ENCODE measurements at regions not wholly inside any gene's neighbourhood (a gene's known extent, or its start where the extent isn't known, plus 50 kb on each side); places are given as distances from the start of the nearest gene placed in this dataset.

DNA sequence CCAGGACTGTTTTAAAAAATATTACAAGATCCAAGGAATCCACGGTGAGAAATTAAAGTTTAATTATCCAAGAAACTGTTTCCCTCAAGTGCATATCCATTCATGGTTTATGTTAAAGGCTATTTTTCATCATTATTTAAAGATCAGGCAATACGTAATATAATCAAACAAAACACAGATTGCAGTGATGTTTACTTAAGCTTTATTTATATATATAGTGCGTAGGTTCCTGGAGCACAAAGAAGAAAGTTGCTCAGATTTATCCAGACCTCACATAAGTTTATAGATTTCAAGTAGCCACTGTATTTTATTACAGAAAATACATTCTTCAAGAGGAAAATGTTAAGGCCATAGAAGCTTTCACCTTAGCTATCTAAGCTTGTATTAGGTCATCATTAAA is 210.0 kb upstream of the KLF14 start:
- Mint-ChIP-seq H3K4me1 (peaks cover 82% of the 10 kb centered on the region), H3K9me3 (no peaks in the 10 kb centered on the region), H3K4me3 (peak overlapping the region; percentile 86), H3K27ac (peak overlapping the region; percentile 90), H3K36me3 (ENCODE audit: low read depth) (peaks cover 78% of the 10 kb centered on the region), H3K27me3 (no peaks in the 10 kb centered on the region)
- no peak for DNase-seq
- intact Hi-C loops (cut with micrococcal nuclease) = loop anchor here (1.0 to 2.0 kb wide), 3 partner anchors 17 to 31 kb away; no protein-coding TSS in a partner anchor

DNA sequence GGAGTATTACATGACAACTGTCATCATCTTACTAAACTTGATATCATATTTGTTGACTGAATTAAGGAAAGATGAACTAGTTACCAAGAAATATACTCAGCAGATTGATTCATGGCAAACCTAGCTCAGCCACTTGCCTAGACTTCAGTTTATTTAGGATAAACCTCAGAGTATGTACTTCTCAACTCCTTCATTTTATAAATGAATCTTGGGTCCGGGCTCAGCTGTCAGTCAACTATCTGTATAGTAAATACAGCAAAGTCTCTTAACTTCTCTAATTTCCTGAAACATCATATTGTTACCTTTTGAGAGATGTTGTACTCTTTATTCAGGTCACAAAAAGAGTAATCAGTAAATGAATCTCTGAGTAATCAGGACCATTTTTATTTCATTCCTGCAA is 211.0 kb upstream of the KLF14 start:
- DNase-seq = peak; percentile 52
- peaks cover 76% of the 10 kb centered on the region for H3K36me3 Mint-ChIP-seq (ENCODE audit: low read depth)
- H3K9me3 Mint-ChIP-seq = no peaks in the 10 kb centered on the region
- no peaks in the 10 kb centered on the region for H3K27me3 Mint-ChIP-seq
- intact Hi-C loops (cut with micrococcal nuclease) = no loop called here
- peak overlapping the region; percentile 60 for H3K4me3 Mint-ChIP-seq
- peaks cover 74% of the 10 kb centered on the region for H3K4me1 Mint-ChIP-seq
- peak overlapping the region; percentile 81 for H3K27ac Mint-ChIP-seq

DNA sequence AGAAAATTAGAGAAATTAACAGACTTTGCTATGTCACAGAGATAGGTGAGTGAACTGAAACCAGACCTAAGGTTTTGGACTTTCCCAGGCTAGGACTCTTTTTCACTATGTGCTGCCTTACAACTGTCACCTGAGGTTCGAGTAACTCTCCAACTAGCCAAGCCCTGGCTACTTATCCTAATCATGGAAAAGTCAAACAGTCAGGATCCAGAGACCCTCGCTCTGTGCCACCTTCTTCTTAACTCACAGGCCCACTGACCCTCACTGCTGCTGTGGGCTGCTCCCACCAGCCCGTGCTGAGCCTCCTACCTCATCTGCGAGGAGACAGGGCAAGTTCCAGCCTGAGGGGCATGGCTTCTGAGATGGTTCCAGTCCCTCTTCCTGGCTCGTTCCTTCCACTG is 211.4 kb upstream of the KLF14 start:
- Mint-ChIP-seq H3K27ac (peak overlapping the region; percentile 81), H3K9me3 (no peaks in the 10 kb centered on the region), H3K4me3 (peak overlapping the region; percentile 60), H3K4me1 (peaks cover 72% of the 10 kb centered on the region), H3K36me3 (ENCODE audit: low read depth) (peaks cover 73% of the 10 kb centered on the region), H3K27me3 (no peaks in the 10 kb centered on the region)
- DNase-seq = peak; percentile 63
- intact Hi-C loops (cut with micrococcal nuclease) = no loop called here

DNA sequence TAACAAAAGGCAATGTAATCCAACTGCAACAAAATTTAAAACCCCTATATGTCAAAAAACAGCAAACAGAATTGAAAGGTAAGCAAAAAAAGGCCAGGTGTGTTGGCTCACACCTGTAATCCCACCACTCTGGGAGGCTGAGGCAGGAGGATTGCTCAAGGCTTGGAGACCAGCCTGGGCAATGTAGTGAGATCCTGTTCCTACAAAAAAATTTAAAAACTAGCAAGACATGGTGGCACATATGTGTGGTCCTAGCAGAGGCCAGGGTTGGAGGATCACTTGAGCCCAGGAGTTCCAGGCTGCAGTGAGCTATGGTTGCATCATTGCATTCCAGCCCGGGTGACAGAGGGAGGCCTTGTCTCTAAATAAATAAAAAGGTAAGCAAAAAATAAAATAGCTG is 212.1 kb upstream of the KLF14 start:
- Mint-ChIP-seq H3K36me3 (ENCODE audit: low read depth) (peaks cover 67% of the 10 kb centered on the region), H3K4me3 (peak overlapping the region; percentile 60), H3K9me3 (no peaks in the 10 kb centered on the region), H3K4me1 (peaks cover 66% of the 10 kb centered on the region), H3K27ac (peak overlapping the region; percentile 81), H3K27me3 (no peaks in the 10 kb centered on the region)
- DNase-seq = peak; percentile 52
- intact Hi-C loops (cut with micrococcal nuclease) = no loop called here

DNA sequence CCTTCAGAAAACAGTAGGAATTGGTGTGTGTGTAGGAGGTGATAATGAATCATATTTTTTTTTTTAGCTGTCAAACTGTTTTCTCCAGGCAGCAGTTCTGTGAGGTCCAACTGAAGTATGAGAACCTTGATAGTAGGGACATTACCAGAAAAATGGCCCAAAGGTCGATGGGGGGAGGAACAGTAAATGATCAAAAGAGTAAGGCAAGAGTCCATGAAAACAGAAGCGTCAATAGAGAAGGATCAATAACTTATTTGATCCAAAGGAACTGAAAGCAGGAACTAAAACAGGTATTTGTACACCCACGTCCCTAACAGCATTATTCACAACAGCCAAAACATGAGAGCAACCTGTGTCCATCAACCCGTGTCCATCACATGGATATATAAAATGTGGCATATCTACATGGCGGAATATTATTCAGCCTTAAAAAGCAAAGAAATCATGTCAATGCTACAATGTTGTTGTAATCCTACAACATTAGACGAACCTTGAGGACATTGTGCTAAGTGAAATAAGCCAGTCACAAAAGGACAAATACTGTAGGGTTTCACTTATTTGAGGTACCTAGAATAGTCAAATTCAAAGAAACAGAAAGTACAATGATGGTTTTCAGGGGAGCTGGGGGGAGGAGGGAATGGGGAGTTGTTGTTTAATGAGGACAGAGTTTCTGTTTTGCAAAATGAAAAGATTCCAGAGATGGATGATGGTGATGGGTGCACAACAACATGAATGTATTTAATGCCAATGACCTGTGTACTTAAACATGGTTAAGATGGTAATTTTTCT is 214.0 kb upstream of the KLF14 start:
- Mint-ChIP-seq H3K4me3 (peak overlapping the region; percentile 69), H3K4me1 (peaks cover 52% of the 10 kb centered on the region), H3K27ac (peak overlapping the region; percentile 83), H3K36me3 (ENCODE audit: low read depth) (peaks cover 49% of the 10 kb centered on the region), H3K9me3 (no peaks in the 10 kb centered on the region), H3K27me3 (no peaks in the 10 kb centered on the region)
- intact Hi-C loops (cut with micrococcal nuclease) = loop anchor here (1.0 kb wide), 1 partner anchor 12 kb away; no protein-coding TSS in a partner anchor
- DNase-seq = peak; percentile 80

DNA sequence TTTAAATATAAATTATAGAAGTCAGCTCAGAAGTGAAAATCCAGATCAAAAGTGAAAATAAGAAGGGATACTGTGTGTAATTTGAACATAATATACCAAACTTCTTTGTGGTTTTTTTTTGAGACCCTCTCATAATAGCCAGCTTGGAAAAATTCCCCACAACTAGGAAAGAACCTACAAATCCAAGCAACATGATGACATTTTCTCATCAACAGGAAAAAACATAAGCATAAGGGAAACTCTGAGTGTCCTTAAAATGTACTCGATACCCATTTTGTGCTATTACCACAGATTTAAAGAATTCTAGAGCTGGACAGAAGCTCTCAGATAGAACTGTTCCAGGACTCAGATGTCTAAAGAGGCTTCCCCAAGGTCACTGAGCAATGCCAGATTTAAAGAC is 214.8 kb upstream of the KLF14 start:
- Mint-ChIP-seq H3K4me1 (peaks cover 51% of the 10 kb centered on the region), H3K36me3 (ENCODE audit: low read depth) (peaks cover 48% of the 10 kb centered on the region), H3K4me3 (peak overlapping the region; percentile 30), H3K9me3 (no peaks in the 10 kb centered on the region), H3K27ac (peak overlapping the region; percentile 55), H3K27me3 (no peaks in the 10 kb centered on the region)
- intact Hi-C loops (cut with micrococcal nuclease) = loop anchor here (1.0 kb wide), 1 partner anchor 11 kb away; no protein-coding TSS in a partner anchor
- DNase-seq = no peak

DNA sequence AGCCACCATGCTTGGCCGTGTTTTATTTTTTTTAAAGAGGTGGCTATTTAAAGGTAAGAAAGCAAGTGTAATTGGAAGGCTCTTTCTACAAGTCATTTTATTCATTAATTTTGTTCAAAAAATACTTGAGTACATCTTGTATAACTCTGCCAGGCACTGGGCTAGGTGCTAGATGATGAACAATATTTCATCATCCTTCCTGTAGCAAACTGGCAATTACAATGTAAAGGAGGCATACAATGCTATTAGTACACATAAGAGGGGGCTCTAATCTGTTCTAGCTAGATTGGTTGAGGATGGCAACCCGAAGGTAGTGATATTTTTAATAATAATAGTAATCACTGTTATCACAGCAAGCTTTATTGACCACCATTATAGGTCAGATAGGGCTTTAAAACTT is 215.5 kb upstream of the KLF14 start:
- no peak for DNase-seq
- Mint-ChIP-seq H3K4me1 (peaks cover 54% of the 10 kb centered on the region), H3K27ac (peak overlapping the region; percentile 75), H3K4me3 (peak overlapping the region; percentile 48), H3K9me3 (no peaks in the 10 kb centered on the region), H3K27me3 (no peaks in the 10 kb centered on the region), H3K36me3 (ENCODE audit: low read depth) (peaks cover 53% of the 10 kb centered on the region)
- intact Hi-C loops (cut with micrococcal nuclease) = no loop called here

DNA sequence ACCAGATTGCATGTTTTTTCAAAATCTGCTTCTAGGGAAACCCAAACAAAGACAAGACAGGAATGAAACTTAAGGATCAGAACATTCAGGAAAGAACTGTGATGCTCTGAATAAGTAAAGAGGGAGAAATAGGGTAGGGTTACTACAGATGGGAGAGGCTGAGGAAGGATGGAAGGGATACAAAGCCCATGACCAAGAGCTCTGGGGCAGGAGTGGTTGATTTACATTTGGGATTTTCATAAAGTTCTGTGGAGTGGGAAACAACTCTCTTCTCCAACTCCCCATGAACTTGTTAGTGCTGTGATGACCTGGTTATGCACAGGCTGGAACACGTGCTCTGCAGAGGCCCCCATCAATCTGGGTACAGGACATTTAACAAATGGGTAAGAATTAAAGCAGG is 216.0 kb upstream of the KLF14 start:
- Mint-ChIP-seq H3K27me3 (no peaks in the 10 kb centered on the region), H3K36me3 (ENCODE audit: low read depth) (peaks cover 54% of the 10 kb centered on the region), H3K4me1 (peaks cover 54% of the 10 kb centered on the region), H3K9me3 (no peaks in the 10 kb centered on the region), H3K27ac (no peak overlapping the region), H3K4me3 (no peak overlapping the region)
- peak; percentile 56 for DNase-seq
- intact Hi-C loops (cut with micrococcal nuclease) = no loop called here

DNA sequence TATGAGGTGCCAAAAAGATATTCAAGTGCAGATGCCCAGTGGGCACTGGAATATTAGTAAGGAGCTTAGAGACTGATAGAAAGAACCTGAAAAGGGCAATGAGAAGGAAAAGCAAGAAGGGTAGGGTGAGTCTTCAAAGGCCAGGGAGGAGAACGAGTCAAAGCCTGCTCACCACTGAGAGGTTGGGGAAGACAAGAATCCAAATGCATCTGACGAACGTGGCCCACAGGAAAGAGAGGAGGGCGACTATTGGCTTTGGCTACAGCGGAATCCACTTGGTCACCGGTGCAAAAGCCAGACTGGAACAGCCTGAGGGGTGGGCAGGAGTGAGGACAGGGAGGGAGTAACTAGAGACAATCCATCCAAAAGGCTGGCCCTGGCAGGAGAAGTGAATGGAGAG is 216.7 kb upstream of the KLF14 start:
- Mint-ChIP-seq H3K9me3 (no peaks in the 10 kb centered on the region), H3K27ac (no peak overlapping the region), H3K4me1 (peaks cover 54% of the 10 kb centered on the region), H3K4me3 (no peak overlapping the region), H3K27me3 (no peaks in the 10 kb centered on the region), H3K36me3 (ENCODE audit: low read depth) (peaks cover 54% of the 10 kb centered on the region)
- intact Hi-C loops (cut with micrococcal nuclease) = no loop called here
- DNase-seq = peak; percentile 60

DNA sequence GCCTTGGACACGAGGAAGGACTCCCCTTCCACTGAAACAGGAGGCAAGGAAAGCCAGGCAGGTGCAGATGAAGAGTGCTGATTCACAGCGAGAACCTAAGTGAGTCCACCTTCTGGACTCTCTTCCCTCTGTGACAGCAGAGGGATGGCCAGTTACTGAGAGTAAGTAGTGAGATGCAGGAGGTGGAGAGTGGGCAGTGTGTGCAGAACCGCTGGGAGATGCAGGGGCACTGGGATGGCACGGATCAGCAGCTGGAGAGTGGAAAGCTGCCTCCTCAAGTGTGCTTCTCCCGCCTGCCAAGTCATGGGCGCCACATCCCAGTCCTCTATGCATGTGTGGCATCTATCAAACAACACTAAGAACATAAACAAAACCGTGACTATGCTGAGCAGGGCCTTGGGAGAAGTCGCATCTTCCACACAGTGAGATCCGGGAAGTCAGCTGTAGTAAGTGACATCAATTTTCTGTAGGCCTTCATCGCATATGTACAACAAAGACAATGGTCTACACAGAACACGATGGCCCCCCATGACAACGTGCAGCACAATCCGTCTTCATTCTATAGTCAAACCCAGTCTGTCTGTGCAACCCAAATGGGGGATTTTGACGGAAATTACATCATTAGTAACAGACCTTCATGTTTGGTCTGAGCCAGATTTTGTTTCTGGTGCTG is 217.4 kb upstream of the KLF14 start:
- intact Hi-C loops (cut with micrococcal nuclease) = no loop called here
- Mint-ChIP-seq H3K27me3 (no peaks in the 10 kb centered on the region), H3K4me1 (peaks cover 53% of the 10 kb centered on the region), H3K4me3 (no peak overlapping the region), H3K36me3 (ENCODE audit: low read depth) (peaks cover 55% of the 10 kb centered on the region), H3K27ac (no peak overlapping the region), H3K9me3 (no peaks in the 10 kb centered on the region)
- no peak for DNase-seq

DNA sequence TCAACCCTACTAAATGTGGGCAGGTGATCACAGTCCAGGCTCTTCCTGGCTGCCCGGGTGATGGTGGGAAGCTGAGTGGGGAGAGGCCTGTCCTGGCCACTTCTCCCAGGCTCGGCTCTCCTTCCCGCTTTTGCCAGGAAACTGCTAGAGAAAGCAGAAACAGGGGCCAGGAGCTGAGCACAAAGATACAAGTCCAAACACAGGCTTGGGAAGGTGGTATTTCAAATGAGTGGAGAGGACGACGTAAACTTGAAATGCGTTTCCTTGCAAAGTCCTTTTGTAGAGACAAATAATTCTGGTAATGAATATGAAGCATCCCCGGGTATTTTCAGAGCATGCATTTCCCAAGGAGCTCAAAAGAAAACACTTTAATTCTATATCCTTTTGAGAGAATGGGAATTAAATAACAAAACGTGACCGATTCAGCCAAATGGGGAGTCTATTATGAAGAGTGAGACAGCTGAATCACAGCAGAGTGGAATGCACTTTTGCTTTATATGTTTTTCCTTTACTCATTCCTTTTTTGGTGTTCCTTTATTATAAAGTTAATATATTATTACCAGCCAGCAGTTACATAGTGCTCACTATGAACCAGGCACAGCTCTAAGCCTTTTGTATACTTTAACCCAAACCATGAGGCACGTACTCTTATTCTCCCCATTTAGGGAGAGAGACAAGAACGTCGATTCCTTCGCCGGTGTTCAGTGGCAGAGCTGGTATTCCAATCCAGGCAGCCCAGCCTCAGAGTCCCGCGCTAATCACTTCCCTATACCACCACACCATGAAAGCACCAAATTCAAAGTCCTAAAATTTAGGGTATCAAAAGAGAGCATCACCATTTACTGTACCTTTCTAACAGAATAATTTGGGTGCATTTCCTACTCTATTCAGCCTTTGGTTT is 218.2 kb upstream of the KLF14 start:
- Mint-ChIP-seq H3K4me3 (peak overlapping the region; percentile 36), H3K27me3 (no peaks in the 10 kb centered on the region), H3K4me1 (peaks cover 55% of the 10 kb centered on the region), H3K27ac (no peak overlapping the region), H3K36me3 (ENCODE audit: low read depth) (peaks cover 58% of the 10 kb centered on the region), H3K9me3 (no peaks in the 10 kb centered on the region)
- DNase-seq = no peak
- intact Hi-C loops (cut with micrococcal nuclease) = no loop called here

DNA sequence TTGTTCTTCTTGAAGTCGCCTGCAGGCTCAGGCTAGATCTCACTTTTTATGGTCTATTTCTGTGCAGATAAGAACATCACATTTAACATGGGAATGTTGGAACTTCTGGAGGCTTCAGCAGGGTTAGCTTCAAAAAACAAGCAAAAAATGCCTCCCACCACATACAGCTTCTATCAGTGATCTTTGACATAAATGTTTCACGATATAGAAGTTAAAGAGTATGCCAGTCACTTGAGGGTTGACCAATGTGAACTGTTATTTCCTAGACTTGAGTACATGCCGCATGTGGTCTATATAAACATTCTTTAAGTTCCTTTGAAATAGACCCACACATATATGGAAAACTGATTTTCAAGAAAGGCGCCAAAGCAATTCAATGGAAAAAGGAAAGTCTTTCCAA is 219.2 kb upstream of the KLF14 start:
- Mint-ChIP-seq H3K27me3 (no peaks in the 10 kb centered on the region), H3K4me3 (peak overlapping the region; percentile 60), H3K36me3 (ENCODE audit: low read depth) (peaks cover 60% of the 10 kb centered on the region), H3K27ac (peak overlapping the region; percentile 19), H3K4me1 (peaks cover 51% of the 10 kb centered on the region), H3K9me3 (no peaks in the 10 kb centered on the region)
- DNase-seq = peak; percentile 48
- intact Hi-C loops (cut with micrococcal nuclease) = no loop called here

DNA sequence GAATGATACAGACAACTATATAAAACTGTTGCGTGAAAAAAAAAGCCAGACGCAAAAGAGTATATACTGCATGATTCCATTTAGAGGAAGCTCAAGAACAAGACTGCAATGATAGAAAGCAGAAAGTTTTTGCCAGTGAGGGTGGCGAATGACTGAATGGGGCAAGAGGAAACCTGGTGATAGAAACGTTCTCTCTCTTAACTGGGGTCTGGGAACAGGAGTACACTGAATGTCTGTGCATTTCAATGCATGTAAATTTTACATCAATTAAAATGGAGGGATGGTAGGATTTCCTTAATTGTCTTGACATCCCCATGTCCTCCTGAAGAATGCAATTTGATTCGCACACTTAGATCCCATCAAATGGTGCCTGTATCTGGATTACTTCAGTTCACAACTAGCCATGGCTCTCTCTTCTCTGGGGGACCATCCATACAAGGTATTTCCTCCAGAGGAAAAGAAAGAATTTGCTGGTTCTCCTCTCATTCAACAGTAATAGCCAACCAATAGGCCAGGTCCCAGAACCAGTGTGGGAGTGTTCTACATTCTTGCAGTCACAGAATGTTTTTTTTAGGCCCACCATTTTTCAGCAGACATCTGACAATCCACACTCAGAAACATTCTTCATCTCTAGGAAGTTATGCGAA is 221.0 kb upstream of the KLF14 start:
- Mint-ChIP-seq H3K4me1 (peaks cover 51% of the 10 kb centered on the region), H3K9me3 (no peaks in the 10 kb centered on the region), H3K36me3 (ENCODE audit: low read depth) (peaks cover 68% of the 10 kb centered on the region), H3K27ac (peak overlapping the region; percentile 89), H3K27me3 (no peaks in the 10 kb centered on the region), H3K4me3 (peak overlapping the region; percentile 88)
- DNase-seq = peak; percentile 58
- intact Hi-C loops (cut with micrococcal nuclease) = no loop called here

All from activated CD4-positive, alpha-beta T cell treated with anti-CD3 and anti-CD28 coated beads, Interleukin-2, amount 10 ng/mL, durations not matched to agents 24 days and 14 days (primary cell).